ENCODE measurements at regions not wholly inside any gene's neighbourhood (a gene's known extent, or its start where the extent isn't known, plus 50 kb on each side); places are given as distances from the start of the nearest gene placed in this dataset.

GRCh38 chrX:6693051-6693450, 158.1 kb upstream of the VCX3A start:
- DNase-seq = no peak

- DNase-seq = no peak
Measured at GRCh38 chrX:6685489-6685888, 150.6 kb upstream of the VCX3A start.

GRCh38 chrX:6683353-6683752, 148.4 kb upstream of the VCX3A start:
- DNase-seq = no peak

GRCh38 chrX:6681521-6682145, 146.7 kb upstream of the VCX3A start:
- no peak for DNase-seq

DNA sequence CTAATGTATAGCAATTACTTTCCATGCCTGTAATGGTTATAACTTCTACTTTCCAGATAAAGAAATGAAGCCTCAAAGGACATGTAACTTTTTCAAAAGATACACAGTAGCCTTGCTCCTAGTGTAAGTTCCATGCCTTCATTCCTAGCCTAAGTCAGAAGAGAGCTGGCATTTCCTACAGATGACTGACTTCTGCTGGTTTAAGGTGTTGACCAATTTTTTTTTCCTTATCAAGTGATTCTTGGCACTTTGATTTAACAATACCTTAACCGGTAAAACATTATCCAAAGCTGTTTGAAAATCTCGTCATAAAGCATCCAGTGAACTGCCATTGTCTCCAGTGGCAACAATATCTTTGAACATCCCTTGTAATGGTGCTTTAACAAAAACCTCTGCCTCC, 145.1 kb upstream of the VCX3A start:
- DNase-seq = no peak

DNA sequence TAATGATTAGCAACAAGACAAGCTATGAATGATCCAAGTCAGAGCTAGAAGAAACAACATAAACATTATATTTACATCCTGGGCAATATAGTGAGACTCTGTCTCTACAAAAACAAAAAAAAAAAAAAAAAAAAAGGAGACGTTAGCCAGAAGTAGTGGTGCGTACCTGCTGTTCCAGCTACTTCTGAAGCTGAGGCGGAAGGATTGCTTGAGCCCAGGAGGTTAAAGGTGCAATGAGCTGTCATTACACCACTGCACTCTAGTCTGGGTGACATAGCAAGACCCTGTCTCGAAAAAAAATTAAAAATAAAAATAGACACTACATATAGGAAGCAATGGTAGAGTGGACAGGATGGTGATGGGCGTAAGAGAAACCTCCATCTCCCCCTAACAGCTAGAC, 144.6 kb upstream of the VCX3A start:
- DNase-seq = no peak

DNA sequence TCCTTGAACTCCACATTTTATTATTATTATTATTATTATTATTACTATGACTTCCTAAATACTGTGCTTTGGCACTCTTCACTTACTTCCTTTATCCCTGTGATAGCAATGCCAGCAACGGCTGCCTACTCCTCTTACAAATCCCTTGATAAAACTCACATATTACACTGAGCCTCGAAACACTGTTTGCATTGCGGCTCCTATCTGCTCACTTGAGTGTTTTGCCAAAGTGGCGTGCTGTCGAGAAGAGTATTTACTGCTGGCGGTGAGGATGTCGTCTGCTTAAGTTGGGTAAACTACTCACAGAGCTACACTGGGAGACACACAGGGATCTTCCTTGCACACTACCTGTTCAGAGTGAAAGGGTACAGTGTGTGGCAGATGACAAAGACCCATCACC, 143.4 kb upstream of the VCX3A start:
- DNase-seq = no peak

DNA sequence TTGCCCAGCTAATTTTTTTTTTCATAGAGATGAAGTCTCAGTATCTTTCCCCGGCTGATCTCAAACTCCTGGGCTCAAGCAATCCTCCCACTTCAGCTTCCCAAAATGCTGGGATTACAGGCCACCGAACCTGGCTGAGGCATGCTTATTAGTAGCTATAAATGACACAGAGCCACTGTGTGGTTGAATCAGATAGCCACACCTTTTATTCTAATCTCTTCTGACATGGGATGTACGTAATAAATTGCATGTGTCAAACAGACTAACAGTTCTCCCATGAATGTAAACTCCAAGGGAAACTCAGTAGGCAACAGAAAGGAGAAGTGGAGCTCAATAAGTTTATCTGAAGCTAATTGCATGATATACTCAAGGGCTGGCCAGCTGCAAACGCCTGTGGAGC, 139.8 kb upstream of the VCX3A start:
- DNase-seq = no peak

DNA sequence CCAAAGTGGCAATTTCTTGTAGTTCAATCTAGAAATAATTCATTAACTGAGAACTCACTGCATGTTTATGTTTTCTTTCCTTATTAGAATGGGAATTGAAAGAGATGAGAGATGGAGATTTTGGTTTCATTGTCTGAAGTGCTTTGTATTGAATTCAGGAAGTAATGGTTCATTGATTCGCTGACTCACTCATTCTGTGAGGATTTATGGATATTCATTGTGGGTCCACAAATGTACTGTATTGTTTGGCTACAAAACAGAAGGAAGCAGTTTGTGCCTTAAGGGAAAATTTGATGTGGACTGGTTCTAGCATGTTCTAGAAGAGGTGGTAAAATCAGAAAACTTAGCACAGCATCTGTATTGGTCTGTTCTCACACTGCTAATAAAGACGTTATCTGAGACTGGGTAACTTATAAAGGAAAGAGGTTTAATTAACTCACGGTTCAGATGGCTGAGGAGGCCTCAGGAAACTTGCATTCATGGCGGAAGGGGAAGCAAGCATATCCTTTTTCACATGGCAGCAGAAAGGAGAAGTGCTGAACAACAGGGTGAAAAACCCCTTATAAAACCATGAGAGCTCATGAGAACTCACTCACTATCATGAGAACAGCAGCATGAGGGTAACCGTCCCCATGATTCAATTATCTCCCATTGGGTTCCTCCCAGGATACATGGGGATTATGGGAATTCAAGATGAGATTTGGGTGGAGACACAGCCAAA, 132.3 kb upstream of the VCX3A start:
- no peak for DNase-seq

GRCh38 chrX:6666624-6667023, 131.7 kb upstream of the VCX3A start:
- no peak for DNase-seq

- no peak for DNase-seq
Measured at GRCh38 chrX:6661736-6662135, 126.8 kb upstream of the VCX3A start.

DNA sequence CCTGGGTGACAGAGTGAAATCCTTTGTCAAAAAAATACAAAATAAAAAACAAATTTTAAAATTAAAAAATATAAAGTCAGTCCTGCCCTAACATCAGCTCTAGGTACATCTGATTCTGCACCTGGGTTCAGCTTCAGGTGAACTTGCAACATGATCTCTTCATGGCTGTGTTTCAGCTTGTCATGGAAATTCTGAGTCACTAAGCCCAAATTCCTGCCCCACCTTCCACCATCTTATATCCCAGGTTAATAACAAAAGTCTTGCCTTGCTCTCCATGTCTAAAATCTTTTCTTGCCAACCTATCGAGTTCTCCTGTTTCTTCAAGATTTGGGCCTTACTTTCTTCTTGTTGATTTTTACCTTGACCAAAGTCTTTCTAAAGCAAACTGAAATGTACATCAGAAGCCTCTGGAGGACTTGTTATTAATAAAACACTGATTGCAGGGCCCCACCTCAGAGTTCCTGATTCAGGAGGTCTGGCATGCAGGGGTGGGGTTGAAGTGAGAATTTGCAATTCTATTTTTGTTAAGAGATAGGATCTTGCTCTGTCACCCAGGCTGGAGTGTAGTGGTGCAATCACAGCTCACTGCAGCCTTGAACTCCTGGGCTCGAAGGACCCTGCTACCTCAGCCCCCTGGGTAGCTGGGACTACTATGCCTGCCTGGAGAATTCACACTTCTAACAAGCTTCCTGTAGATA, 125.8 kb upstream of the VCX3A start:
- no peak for DNase-seq

DNA sequence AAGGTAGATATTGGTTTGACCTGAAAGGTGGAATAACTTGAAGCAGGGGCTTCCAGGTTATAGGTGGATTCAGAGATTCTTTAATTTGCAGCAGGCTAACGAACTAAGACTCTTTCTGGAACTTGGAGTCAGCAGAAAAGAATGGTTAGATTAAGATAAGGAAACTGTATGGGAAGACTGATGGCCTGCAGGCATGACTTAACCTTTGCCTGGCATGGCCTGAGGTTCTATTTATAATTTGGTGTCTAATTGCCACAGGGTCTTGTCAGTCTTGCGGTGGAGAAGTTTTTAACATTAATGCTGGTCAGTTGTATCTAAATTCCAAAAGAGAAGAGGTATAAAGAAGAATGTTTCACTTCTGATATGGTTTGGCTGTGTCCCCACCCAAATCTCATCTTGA, 110.3 kb upstream of the VCX3A start:
- DNase-seq = no peak

- DNase-seq = no peak
Measured at GRCh38 chrX:6644411-6644810, 109.5 kb upstream of the VCX3A start.

GRCh38 chrX:6640727-6641126, 105.8 kb upstream of the VCX3A start:
- DNase-seq = no peak

GRCh38 chrX:6614506-6614905, 79.6 kb upstream of the VCX3A start:
- no peak for DNase-seq

DNA sequence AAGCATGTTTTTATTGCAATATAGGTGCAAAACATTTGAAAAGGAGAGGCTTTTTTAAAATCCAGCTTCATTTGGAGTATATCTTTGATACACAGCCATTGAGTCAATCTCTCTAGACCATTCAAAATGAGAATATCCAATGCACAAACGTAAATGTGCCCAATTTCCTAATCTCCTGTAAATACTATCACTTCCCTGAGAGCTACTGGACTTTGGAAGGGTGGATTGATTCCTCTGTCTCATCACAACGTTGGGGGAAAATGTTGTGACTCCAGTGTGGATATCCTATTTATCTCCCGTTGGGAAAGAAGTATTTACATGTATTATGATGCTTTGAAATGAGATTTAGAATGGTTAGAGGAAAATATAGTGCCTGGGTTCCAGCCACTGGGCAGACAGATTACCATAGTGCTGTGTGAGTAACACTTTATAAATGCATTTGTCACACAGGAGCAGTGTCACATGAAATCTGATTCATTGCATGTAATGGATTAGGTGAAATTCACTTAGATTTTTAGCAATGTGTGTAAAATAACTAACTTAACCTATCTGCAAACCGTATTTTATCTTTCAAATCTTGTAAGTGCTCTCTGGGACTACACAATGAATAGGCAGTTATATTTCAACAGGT, 64.4 kb upstream of the VCX3A start:
- DNase-seq = no peak
